Stimulated activated CD4-positive, alpha-beta T cell treated with anti-CD3 and anti-CD28 coated beads, Interleukin-1b, Interleukin-23, amount 100 ng/mL, for 48 hours (primary cell): ENCODE measurements at regions not wholly inside any gene's neighbourhood (a gene's known extent, or its start where the extent isn't known, plus 50 kb on each side); places are given as distances from the start of the nearest gene placed in this dataset.
A peak's percentile ranks its signal among the peaks of the same experiment; 100 is the strongest.
"Not testable (repeated sequence)": the region's sequence is repeated elsewhere in the genome, so short reads cannot be mapped to it uniquely, and the experiment has no call there.

Source experiments
- DNase-seq: peaks from one replicate; pipeline ENCODE4 v3.0.0-alpha.2; 2020

DNA sequence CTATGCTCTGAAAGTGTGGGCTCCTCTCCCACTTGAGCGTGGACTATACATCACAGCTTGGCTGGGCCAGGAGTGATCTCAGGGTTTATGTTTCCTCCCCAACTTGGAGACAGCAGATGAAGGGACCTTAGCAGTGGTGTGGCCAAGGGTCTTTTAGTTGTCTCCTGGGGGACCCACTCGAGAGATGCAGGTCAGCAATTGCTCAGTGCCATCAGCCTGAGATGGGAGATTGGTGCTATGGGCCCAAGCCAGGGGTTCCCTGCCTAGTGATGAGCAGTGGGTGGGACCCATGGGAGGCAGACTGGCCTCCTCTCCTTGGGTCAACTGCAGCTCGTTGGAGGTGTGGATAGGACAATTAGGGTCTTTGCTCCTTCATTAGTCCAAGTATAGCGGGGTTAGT is 510.5 kb upstream of the FSHR start:
- no peak for DNase-seq

GRCh38 chr2:49661809-49662208 is 507.5 kb upstream of the FSHR start:
- DNase-seq = no peak

DNA sequence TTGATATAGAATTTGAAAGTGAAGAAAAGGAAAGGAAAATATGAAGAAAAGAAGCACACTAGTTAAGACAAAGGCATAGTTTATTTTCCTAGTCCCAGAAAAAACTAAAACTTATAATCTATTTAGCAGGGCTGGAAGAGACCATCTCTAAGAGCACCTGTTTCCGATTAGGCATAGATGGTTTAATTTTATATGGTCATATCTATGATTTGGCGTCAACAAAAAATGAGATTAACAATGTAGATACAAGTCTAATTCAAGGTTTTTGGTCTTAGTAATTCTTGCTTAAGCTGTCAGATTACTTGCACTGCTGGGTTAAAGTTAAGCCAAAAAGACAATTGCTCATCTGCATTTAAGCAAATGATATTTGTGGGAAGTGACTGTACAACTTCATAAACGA is 502.5 kb upstream of the FSHR start:
- no peak for DNase-seq

- no peak for DNase-seq
These were observed 488.8 kb upstream of the FSHR start for GRCh38 chr2:49643149-49643548.

DNA sequence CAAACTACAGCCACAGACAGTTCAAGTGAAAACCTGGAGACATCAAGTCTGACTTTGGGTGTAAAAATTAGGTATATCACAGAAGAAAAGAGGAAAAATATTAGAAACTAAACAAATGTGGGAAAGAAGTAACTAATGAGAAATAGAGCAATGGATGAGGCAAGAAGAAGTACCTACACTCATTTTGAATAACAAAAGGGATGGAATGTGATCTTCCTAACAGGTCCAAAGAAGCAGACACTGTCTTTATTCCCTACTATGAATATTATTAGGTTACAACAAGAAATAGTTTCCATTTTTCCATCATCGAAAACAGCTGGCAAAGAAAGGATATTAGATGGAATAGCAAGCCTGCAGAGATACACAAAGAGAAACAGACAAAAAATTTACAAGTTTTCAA is 486.3 kb upstream of the FSHR start:
- no peak for DNase-seq

GRCh38 chr2:49621016-49621415 is 466.7 kb upstream of the FSHR start:
- DNase-seq = no peak

DNA sequence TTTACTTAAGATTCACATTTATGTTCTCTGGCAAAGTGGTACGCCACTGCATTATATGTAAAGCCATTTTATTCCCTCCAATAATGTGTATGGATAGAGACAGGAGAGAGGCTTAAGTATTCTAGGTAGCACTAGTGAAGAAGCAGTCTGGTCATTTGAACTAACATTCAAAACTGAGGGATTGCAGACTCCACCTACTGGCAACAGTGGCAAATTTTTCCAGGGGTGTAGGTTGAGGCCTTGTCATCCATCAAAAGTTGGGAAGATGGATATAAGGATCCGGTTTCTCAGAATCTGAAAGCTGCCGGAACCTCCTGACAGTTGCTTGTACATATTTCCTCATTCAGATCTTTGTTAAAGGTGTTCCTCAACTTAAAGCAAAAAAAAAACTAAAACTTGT is 465.5 kb upstream of the FSHR start:
- DNase-seq = no peak

DNA sequence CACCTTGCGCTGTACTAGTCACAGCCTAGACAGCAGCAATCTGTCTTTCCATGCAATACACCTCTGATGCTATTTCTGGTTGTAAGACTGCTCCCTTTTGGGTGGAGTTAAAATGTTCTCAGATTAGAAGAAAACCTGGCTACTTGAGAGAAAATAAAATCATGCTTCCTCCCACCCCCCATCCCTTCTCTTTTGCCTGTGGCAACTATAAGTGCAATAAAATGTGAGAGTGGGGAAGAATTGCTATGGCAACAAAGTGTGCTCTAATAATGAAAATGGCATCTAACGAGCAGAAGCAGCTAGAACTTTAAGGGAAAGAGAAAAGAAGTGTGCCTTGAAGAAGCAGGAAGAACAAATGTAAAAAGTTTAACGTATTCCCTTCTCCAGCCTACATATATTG is 464.2 kb upstream of the FSHR start:
- DNase-seq = no peak

GRCh38 chr2:49616800-49617199 is 462.5 kb upstream of the FSHR start:
- DNase-seq = no peak

GRCh38 chr2:49611796-49612195 is 457.5 kb upstream of the FSHR start:
- not testable (repeated sequence) for DNase-seq

DNA sequence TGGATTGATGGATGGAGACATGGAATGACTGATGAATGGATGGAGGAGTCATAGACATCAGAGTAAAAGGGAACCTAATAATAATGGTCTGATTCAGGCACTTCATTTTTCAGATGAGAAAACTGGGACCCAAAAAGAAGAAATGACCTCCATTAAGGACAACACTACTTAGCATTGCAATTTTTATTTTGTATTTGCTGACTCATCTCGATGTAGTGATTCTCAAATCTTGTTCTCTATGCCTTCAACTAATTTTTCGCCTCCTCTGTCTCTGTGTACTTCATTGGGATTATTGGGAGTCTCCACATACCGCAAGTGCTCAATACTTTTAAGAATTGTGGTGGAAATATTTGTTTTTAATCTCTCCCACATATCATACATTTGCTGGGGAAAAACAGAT is 446.2 kb upstream of the FSHR start:
- DNase-seq = no peak

DNA sequence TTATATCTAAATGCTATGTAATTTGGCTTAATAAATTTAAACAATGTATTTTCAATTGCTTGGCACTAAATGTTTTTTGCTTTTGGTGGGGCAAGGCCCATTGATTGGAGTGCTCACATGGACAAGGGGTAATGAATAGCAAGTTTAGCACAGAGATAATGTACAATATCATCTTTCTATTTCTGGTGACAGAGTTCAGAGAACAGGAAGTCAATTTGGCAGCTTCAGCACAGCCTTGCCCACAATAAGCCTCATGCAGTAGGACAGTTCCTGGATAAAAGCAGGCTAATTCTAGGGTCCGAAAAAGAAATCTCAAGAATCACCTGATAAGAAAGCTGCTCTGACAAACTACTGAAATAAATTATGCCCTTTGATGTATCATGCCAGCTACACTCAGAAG is 443.9 kb upstream of the FSHR start:
- DNase-seq = no peak

DNA sequence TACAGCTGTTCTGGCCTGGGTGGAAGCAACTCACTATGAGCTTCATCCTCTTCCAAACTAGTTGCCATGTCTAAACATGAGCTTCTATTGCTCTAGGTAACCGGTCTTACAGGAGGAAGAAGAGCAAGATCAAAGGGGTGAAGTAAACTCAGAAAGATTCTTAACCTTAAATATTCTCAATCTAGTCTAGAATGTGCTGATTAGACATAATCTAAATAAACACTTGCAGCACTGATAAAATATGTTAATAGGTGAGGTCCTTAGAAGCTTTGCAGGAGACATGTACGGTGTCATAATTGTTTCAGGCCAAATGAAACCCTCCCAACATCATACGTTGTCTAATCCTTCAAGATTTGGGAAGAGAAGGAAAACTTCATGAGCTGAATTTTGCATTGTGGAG is 431.6 kb upstream of the FSHR start:
- DNase-seq = no peak

GRCh38 chr2:49582946-49583345 is 428.6 kb upstream of the FSHR start:
- no peak for DNase-seq

GRCh38 chr2:49577041-49577440 is 422.7 kb upstream of the FSHR start:
- DNase-seq = no peak

DNA sequence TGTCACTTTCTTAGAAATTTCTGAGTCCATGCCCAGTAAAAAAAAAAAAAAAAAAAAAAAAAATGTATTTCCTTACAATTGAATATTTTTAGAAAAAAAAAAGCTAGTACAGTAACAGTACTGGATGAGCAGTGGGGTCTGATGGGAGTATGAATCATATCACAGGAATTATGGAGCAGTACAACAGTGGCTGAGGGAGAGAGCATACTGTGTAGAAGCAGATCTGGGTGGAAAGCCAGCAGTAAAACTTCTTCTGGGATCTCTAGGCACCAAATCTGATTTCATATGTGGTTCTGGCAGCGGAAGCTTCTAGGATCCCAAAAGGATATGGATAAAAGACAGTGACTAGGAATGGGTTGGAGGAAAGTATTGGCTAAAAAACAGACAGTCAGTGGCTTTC is 414.9 kb upstream of the FSHR start:
- no peak for DNase-seq

GRCh38 chr2:49567811-49568600 is 413.7 kb upstream of the FSHR start:
- DNase-seq = no peak

DNA sequence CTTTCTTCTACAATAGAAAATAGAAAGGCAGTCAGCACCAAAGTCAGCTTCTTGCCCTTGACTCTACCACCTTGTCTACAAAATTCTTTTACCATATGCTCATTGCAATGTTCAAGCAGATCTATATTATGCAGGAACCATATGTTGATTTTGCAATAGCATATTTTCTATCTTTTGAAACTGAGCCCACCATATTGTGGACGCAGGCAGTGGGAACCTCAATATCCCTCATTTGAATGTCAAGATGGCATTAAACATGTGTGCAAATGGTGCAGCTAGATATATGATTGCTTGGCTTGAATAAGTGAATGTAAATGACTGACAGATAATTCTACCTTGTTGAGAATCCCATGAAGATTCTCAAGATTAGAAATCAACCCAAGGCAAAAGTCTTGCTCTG is 412.7 kb upstream of the FSHR start:
- no peak for DNase-seq

- DNase-seq = no peak
These were observed 399.3 kb upstream of the FSHR start for GRCh38 chr2:49553658-49554057.

DNA sequence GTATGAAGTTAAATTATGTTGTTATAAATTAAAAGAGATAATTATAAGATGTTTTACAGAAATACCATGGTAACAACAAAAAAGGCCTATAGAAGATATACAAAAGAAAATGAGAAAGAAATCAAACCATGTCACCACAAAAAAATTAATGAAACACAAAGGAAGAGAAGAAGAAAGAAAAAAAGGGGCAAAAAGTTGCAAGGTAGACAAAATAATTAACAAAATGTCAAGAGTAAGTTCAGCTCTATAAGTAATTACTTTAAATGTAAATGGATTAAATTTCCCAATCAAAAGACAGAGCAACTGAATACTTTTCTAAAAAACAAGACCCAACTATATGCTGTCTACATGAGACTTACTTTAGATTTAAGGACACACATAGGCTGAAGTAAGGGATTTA is 378.4 kb upstream of the FSHR start:
- no peak for DNase-seq

DNA sequence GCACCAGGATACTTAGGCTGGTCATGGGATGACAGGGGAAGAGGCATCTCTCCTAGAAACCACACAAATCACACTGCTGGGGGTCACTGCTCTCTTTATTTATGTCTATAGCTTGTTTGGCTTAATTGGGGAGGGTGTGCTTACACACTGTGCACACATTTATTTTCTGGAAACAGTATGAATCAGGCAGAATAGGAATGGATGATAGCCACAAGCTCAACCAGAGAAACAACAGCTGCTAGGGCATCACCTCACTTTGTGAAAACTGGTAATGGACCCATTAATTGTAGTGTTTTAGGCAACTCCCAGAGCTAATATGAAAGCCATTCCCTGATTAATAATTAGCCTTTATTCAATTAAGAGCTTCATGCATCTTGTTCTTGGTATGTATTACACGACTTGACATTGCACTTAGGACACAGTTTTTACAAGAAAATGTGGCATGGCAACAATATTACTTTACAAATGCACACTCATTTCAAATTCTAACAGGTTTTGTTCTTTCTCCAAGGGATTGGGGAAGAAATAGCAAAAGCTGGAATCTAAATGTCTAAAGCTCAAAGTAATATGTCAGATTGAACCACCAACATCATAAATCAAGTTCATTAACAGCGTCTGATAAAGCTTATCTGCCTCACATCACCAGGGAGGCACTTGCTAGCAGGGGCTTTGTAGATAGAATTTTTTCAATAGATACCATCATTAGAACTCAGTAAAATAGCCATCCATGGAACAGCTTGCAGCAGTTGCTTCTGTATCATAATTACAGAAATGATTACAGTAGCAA is 361.9 kb upstream of the FSHR start:
- no peak for DNase-seq

DNA sequence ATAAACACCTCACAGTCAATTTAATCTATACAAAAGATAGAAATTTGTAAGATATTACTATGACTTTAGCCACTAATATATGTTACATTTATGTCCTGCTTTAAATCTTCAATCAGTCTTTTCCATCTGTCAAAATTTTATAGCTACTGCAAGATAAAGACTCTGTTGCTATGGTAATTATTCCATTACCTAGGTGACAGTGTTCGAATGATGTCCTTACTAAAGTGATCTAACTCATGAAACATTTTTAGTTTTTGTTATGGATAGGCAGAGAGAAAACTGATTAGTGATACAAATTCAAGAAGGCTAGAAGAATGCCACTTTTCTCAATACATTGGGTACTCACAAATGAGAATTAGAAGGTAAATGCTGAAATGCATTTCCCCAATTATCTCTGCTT is 359.9 kb upstream of the FSHR start:
- DNase-seq = no peak

DNA sequence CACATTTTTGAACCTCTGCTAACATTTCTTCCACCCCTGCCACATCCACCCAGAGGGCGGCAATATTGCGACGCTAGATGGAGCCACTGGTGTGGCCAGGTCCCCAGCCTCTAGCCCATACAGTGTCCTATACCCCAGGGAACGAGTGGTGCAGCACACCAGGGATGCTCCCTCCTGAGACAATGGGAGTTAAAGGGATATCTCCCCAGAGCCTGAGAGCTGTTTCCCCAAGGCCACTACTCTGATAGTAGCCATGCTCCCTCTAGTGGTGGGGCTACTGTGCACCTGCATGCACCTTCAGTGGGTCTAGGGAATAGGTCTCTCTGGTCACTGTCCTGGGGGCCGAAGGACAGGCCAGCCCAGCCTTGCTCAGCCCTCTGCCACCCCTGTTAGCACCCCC is 336.4 kb upstream of the FSHR start:
- DNase-seq = peak; percentile 2

GRCh38 chr2:49487139-49487538 is 332.8 kb upstream of the FSHR start:
- DNase-seq = no peak

DNA sequence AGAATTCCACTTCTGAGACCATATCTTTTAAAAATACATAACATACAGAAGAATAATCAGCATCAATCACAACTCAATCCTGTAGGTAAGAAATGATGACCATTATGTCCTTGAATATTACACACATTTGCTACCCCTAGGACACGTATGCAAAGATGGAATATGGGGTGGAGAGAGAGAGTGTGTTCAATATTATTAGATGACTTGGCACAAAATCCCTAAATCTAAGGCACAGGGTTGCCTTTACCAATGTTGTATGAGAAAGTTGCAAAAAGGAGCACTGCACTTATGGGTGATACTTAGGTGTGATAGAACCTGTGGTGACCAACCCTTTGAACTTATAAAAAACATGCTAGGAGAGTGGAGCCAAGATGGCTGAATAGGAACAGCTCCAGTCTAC is 326.2 kb upstream of the FSHR start:
- no peak for DNase-seq
